VCaP (cell line): ENCODE measurements at regions not wholly inside any gene's neighbourhood (a gene's known extent, or its start where the extent isn't known, plus 50 kb on each side); places are given as distances from the start of the nearest gene placed in this dataset.
"Not testable (repeated sequence)": the region's sequence is repeated elsewhere in the genome, so short reads cannot be mapped to it uniquely, and the experiment has no call there.

Source experiments
- H3K27ac ChIP-seq: fragments of 450-650 bp; 2 replicates; pipeline ENCODE4 v1.5.1; 2017
- CTCF ChIP-seq: fragments of 450-650 bp; conservative IDR thresholded peaks from 2 replicates; pipeline ENCODE4 v1.5.1; 2017; ENCODE audit warnings: mild to moderate bottlenecking, moderate library complexity

DNA sequence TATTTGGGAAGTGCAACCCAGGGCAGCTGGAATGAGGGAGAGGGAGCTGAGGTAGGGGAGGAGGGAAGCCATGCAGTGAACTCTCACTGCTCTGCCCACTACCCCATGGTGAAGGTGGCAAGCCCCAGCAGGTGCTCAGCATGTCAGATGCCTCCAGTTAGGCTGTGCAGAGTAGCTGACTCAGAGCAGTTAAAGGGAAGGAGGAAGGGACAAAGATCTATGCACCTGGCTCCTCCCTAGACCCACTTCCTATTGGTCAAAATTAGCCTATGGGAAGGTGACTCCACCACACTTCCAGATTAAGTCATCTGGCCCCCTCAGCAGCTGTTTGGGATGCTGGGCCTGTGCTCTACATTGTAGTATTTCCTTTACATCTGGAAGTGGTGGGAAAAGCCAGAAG, 125.7 kb upstream of the MTPN start:
- H3K27ac ChIP-seq: no peak overlapping the region
- TF ChIP-seq CTCF: no peak

DNA sequence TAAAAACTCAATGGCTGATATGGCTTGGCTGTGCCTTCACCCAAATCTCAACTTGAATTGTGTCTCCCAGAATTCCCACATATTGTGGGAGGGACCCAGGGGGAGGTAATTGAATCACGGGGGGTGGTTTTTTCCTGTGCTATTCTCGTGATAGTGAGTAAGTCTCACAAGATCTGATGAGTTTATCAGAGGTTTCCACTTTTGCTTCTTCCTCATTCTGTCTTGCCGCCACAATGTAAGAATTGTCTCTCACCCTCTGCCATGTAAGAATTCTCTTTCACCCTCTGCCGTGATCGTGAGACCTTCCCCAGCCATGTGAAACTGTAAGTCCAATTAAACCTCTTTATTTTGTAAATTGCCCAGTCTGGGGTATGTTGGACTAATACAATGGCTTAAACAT, 115.6 kb upstream of the MTPN start:
- not testable (repeated sequence) for H3K27ac ChIP-seq

GRCh38 chr7:136087881-136088280, 110.7 kb upstream of the MTPN start:
- TF ChIP-seq CTCF: no peak
- no peak overlapping the region for H3K27ac ChIP-seq

- TF ChIP-seq CTCF: no peak
- no peak overlapping the region for H3K27ac ChIP-seq
Measured at GRCh38 chr7:136086712-136087111, 109.6 kb upstream of the MTPN start.

DNA sequence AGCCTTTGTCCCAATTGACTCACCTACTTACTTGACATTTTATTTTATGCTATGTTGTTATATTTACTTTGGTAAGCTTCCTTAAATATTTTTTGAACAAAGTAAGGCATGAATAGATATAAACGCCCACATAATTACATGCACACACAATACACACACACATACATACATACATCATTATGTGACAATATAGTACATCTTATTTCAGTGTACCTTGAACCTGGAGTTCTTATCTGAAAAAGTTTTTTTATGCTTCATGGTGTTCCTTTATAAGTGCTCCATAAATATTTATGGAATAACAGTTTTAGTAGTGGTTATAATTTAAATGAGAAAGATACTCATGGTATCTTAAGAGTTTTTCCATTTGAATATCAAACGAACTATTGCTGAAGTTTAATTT, 102.8 kb upstream of the MTPN start:
- H3K27ac ChIP-seq: no peak overlapping the region
- TF ChIP-seq CTCF: no peak

DNA sequence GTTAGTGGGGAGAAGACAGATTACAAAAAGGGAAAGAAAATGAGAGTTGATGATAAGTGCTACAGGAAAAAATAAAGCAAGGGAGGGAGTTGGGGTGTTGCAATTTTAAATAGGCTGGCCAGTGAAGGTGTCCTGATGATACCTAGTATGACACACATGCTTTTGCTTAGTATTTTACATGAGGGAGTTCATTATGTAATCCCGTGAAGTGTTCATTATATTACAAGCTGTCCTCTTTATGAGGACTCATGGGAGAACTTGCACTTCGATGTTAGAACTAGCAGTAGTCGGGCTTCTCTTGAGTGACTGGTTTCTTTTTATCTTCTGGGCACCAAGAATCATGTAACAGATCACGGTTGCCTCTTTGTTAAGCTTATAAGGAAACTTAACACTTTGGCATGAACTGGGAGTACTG, 102.3 kb upstream of the MTPN start:
- no peak overlapping the region for H3K27ac ChIP-seq
- no peak for TF ChIP-seq CTCF

DNA sequence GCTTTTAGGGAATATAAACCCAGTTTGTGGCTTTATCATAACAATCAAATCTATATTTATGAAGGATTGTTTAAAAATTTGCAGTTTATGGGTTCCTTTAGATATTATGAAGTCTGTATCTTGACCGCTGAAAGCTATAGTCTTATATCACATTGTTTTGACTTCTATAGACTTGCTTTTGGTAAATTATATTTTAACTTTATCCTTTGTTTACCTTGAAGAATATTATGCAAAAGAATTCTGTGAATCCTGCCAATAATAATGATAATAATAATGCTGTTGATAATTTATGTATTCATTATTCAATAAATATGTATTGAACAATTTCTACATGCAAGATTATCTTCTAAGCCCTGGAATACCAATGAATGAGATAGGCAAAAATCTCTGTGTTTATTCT, 101.9 kb upstream of the MTPN start:
- no peak for TF ChIP-seq CTCF
- H3K27ac ChIP-seq: no peak overlapping the region

DNA sequence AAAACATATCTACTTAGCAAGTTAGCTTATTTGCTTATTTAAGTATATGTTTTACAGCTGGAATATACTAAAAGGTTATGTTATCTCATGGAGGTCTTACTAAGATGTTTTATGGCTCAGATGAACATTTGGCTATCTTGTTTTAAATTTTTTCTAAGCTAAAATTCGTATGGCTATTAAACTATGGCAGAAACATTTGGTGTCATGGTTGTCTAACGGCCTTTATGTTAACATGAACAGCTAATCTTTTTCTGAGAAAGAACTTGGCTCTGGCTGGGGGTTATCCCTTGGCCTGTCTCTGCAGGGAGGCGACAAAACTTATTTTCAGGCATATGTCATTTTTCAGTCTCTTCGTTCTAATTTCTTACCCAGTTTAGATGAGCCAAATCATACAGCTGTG, 101.5 kb upstream of the MTPN start:
- TF ChIP-seq CTCF: no peak
- H3K27ac ChIP-seq: no peak overlapping the region
